ENCODE measurements at regions not wholly inside any gene's neighbourhood (a gene's known extent, or its start where the extent isn't known, plus 50 kb on each side); places are given as distances from the start of the nearest gene placed in this dataset.

DNA sequence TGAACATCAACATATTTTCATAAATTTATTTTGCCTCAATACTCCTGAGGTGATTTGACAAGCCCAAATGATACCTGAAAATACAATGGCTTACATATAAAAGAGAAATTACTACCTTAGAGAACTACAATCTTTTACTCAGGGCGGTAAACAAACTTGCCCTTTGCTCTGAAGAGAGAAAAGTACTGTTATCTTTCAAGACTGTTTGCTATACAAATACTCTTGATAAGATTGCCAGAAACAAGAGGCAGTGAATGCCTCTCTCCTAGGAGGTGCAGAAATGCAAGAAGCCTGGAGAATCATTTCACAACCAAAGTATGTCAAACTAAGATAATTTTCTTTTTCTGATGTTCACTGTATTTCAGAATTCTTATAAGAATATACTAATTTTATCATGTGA is 160.3 kb downstream of the ALX1 start:
- Histone ChIP-seq H3K27me3 (ENCODE audit: control insufficient read depth, insufficient read depth, low read length) (no peaks in the 10 kb centered on the region), H3K4me3 (ENCODE audit: low read depth, low read length) (no peak overlapping the region), H3K9me3 (ENCODE audit: control insufficient read depth, insufficient read depth, low read length) (no peaks in the 10 kb centered on the region), H3K27ac (ENCODE audit: low read depth, low read length) (no peak overlapping the region)
- POLR2A ChIA-PET = no interaction called here
- TF ChIP-seq, protein P1, sequence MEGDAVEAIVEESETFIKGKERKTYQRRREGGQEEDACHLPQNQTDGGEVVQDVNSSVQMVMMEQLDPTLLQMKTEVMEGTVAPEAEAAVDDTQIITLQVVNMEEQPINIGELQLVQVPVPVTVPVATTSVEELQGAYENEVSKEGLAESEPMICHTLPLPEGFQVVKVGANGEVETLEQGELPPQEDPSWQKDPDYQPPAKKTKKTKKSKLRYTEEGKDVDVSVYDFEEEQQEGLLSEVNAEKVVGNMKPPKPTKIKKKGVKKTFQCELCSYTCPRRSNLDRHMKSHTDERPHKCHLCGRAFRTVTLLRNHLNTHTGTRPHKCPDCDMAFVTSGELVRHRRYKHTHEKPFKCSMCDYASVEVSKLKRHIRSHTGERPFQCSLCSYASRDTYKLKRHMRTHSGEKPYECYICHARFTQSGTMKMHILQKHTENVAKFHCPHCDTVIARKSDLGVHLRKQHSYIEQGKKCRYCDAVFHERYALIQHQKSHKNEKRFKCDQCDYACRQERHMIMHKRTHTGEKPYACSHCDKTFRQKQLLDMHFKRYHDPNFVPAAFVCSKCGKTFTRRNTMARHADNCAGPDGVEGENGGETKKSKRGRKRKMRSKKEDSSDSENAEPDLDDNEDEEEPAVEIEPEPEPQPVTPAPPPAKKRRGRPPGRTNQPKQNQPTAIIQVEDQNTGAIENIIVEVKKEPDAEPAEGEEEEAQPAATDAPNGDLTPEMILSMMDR (IDR thresholded peaks at IDR 0.05; ENCODE audit: low read depth, low read length) = no peak
- DNase-seq (ENCODE audit: low read depth, low spot score) = no peak
- CTCF ChIA-PET = no interaction called here

DNA sequence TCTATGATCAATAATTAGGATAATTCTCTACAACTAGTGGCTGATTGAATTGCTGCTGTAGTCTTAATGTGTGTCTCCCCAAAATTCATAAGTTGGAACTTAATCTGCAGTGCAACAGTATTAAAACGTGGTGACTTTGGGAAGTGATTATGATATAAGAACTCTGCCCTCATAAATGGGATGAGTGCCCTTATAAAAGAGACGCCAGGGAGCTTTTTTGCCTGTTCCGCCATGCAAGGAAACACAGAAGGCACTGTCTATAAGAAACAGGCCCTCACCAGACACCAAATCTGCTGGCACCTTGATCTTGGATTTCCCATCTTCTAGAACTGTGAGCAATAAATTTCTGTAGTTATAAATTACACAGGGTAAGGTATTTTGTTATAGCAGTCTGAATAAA is 161.0 kb downstream of the ALX1 start:
- Histone ChIP-seq H3K27ac (ENCODE audit: low read depth, low read length) (no peak overlapping the region), H3K27me3 (ENCODE audit: control insufficient read depth, insufficient read depth, low read length) (no peaks in the 10 kb centered on the region), H3K9me3 (ENCODE audit: control insufficient read depth, insufficient read depth, low read length) (no peaks in the 10 kb centered on the region), H3K4me3 (ENCODE audit: low read depth, low read length) (no peak overlapping the region)
- no peak for DNase-seq (ENCODE audit: low read depth, low spot score)
- TF ChIP-seq, protein P1 (IDR thresholded peaks at IDR 0.05; ENCODE audit: low read depth, low read length) = no peak
- CTCF ChIA-PET = interaction anchor here (1.3 kb wide), 1 partner anchor 28 kb away, joined by 5 read pairs; no protein-coding TSS in a partner anchor
- POLR2A ChIA-PET = no interaction called here

DNA sequence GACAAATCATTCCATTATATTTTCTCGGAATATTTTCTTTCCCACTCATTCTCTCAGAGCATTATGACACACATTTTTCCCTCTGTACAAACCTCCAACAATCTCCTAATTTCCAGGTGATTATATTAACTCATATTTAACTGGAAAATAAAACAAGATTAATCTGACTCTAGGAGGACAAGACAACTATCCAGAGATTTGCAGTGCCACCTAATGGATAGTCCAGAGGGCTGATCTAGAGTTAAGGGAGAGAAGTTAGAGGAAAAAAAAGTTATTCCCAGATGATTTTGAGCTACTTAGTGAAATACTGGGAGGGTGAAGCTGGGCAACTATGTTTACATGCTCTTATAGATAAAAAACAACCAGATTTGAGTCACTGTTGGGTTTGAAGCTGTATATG is 161.7 kb downstream of the ALX1 start:
- Histone ChIP-seq H3K27me3 (ENCODE audit: control insufficient read depth, insufficient read depth, low read length) (no peaks in the 10 kb centered on the region), H3K4me3 (ENCODE audit: low read depth, low read length) (no peak overlapping the region), H3K27ac (ENCODE audit: low read depth, low read length) (no peak overlapping the region), H3K9me3 (ENCODE audit: control insufficient read depth, insufficient read depth, low read length) (no peaks in the 10 kb centered on the region)
- no peak for DNase-seq (ENCODE audit: low read depth, low spot score)
- ChIA-PET CTCF (interaction anchor here (1.0 to 1.3 kb wide), 3 partner anchors 16 to 365 kb away, joined by 3 to 6 read pairs (median 5); no protein-coding TSS in a partner anchor), POLR2A (no interaction called here)
- TF ChIP-seq, protein P1 (IDR thresholded peaks at IDR 0.05; ENCODE audit: low read depth, low read length) = peak; percentile 17; the same call in 1 of the 2 replicates

DNA sequence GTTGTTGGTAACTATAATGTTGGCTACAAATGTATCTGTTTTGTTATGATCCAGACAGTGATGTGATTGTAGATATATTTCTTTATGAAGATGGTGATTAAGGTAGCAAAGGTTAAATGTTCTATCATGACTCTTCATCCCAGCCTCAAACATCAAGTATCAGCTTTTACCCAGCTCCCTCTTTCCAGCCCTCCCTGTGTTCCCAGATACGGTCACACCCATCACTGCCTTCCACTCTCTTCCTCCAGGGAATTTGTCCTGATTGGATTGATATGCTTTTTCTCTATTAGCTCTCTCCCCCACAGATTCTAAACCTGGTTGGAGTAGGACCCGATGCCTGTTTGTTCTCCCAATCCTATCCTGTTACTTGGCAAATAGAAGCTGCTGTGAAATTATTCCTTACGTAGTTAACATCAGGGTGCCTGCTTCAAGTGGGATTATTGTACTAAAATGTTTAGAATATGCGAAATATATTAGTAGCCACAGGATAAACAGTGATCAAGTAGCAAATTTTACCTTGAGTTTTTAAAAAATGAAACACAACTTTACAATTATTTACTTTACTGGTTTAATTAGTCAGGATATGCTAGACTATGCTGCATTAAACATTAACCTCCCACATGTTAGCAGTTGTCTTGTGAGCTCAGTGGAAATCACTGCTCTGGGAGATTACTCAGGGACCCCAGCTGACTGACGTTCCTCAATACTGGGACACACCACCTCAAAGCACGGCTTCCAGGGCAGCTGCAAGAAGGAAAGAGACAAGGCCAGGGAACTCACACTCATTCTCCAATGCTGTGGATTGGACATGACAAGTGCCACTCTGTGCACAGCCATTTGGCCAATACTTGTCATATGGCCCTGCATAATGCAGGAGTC is 165.3 kb downstream of the ALX1 start:
- CTCF ChIA-PET = no interaction called here

DNA sequence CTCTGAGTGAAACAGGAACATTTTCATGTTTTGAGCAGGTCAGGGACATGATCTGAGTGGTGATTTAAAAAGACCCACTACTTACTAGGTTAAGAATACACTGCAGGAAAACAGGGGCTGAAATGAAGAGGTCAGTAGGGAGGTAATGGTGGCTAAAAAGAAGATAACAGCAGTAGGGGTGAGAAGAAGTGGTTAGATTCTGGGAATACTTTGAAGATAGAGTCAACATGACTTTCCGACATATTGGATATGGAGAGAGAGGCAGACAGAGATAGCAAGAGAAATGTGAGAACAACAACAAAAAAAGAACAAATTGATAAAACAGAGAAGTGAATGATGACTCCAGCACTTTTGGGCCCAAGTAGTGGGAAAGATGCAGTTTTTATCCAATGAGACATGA is 168.0 kb downstream of the ALX1 start:
- TF ChIP-seq, protein P1 (IDR thresholded peaks at IDR 0.05; ENCODE audit: low read depth, low read length) = no peak
- ChIA-PET POLR2A (no interaction called here), CTCF (interaction anchor here (0.5 to 2.3 kb wide), 6 partner anchors 9 to 423 kb away, joined by 3 to 30 read pairs (median 5); no protein-coding TSS in a partner anchor)
- no peak overlapping the region for H3K4me3 ChIP-seq (ENCODE audit: low read depth, low read length)
- DNase-seq (ENCODE audit: low read depth, low spot score) = no peak
- H3K27ac ChIP-seq (ENCODE audit: low read depth, low read length) = no peak overlapping the region
- H3K27me3 ChIP-seq (ENCODE audit: control insufficient read depth, insufficient read depth, low read length) = no peaks in the 10 kb centered on the region
- H3K9me3 ChIP-seq (ENCODE audit: control insufficient read depth, insufficient read depth, low read length) = no peaks in the 10 kb centered on the region

More for the DNA sequence above, 165.3 kb downstream of the ALX1 start:
- no peak overlapping the region for H3K27ac ChIP-seq (ENCODE audit: low read depth, low read length)
- POLR2A ChIA-PET = no interaction called here
- no peaks in the 10 kb centered on the region for H3K27me3 ChIP-seq (ENCODE audit: control insufficient read depth, insufficient read depth, low read length)
- H3K9me3 ChIP-seq (ENCODE audit: control insufficient read depth, insufficient read depth, low read length) = no peaks in the 10 kb centered on the region
- TF ChIP-seq, protein P1 (IDR thresholded peaks at IDR 0.05; ENCODE audit: low read depth, low read length) = no peak
- DNase-seq (ENCODE audit: low read depth, low spot score) = no peak
- H3K4me3 ChIP-seq (ENCODE audit: low read depth, low read length) = no peak overlapping the region

Data from AG04450 (cell line).